ENCODE measurements at regions not wholly inside any gene's neighbourhood (a gene's known extent, or its start where the extent isn't known, plus 50 kb on each side); places are given as distances from the start of the nearest gene placed in this dataset.

DNA sequence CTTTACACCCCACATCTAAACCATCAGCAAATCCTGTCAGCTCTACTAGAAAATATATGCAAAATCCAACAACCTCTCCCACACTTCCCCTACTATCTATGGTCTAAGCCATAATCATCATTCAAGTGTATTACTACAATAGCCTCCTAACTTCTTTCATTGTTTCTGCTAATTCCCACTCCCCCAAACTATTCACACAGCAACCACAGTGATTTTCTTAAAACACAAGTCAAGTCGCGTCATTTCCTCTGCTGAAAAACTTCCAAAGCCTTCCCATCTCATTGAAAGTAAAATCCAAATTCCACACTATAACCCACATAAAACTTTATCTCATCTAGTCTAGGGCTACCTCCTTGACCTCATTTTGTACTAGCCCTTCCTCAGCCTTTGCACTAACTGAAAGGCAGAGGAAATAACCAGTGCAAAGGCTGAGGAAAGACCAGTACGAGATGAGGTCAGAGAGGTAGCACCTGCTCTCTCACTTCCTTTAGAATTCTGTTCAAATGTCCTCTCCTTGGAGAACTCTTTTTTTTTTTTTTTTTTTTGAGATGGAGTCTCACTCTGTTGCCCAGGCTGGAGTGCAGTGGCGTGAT is 65.5 kb upstream of the MDM1 start:
- TF ChIP-seq, protein P1, sequence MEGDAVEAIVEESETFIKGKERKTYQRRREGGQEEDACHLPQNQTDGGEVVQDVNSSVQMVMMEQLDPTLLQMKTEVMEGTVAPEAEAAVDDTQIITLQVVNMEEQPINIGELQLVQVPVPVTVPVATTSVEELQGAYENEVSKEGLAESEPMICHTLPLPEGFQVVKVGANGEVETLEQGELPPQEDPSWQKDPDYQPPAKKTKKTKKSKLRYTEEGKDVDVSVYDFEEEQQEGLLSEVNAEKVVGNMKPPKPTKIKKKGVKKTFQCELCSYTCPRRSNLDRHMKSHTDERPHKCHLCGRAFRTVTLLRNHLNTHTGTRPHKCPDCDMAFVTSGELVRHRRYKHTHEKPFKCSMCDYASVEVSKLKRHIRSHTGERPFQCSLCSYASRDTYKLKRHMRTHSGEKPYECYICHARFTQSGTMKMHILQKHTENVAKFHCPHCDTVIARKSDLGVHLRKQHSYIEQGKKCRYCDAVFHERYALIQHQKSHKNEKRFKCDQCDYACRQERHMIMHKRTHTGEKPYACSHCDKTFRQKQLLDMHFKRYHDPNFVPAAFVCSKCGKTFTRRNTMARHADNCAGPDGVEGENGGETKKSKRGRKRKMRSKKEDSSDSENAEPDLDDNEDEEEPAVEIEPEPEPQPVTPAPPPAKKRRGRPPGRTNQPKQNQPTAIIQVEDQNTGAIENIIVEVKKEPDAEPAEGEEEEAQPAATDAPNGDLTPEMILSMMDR (IDR thresholded peaks at IDR 0.05): no peak
- TF ChIP-seq POLR2A (IDR thresholded peaks at IDR 0.05): no peak
